DOHH2 (cell line): ENCODE measurements at regions not wholly inside any gene's neighbourhood (a gene's known extent, or its start where the extent isn't known, plus 50 kb on each side); places are given as distances from the start of the nearest gene placed in this dataset.

Experiments
- EZH2phosphoT487 ChIP-seq: fragments of 200-600 bp; sonication (generic); IDR thresholded peaks from 2 replicates; pipeline ENCODE4 v1.6.1; 2017; ENCODE audit warnings: borderline replicate concordance, mild to moderate bottlenecking, antibody characterized with exemption, low read length, moderate library complexity, mixed read lengths
- TF ChIP-seq, protein P1 (sequence below): fragments of 200-600 bp; sonication (generic); IDR thresholded peaks from one replicate; pipeline ENCODE4 v1.5.1; 2014; ENCODE audit warnings: antibody characterized with exemption, mild to moderate bottlenecking, low read depth, low read length; ENCODE audit not compliant: poor library complexity, severe bottlenecking

DNA sequence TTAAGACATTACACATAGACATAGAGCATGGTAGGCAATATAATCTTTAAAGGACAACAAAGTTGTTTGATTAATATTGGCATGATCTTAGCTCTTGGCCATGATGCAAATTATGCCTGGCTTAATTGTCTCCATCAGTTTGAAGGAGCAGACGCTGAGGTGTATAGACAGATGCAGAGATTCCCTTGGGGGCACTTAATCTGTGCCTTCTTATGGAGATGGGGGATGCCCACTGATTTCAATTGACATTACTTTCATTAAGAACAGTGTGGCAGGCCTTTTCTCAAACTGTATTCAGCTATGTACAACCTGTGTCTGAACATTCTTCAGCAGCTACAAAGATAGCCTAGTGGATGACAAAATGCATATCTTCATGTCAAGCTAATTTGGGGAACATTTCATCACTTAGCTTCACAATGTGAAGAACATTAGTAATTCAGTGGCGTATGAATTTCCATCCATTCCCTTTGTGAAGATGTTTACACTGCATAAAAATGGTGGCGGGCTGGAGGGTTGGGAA, 85.3 kb upstream of the MYCBP2 start:
- TF ChIP-seq, protein P1, sequence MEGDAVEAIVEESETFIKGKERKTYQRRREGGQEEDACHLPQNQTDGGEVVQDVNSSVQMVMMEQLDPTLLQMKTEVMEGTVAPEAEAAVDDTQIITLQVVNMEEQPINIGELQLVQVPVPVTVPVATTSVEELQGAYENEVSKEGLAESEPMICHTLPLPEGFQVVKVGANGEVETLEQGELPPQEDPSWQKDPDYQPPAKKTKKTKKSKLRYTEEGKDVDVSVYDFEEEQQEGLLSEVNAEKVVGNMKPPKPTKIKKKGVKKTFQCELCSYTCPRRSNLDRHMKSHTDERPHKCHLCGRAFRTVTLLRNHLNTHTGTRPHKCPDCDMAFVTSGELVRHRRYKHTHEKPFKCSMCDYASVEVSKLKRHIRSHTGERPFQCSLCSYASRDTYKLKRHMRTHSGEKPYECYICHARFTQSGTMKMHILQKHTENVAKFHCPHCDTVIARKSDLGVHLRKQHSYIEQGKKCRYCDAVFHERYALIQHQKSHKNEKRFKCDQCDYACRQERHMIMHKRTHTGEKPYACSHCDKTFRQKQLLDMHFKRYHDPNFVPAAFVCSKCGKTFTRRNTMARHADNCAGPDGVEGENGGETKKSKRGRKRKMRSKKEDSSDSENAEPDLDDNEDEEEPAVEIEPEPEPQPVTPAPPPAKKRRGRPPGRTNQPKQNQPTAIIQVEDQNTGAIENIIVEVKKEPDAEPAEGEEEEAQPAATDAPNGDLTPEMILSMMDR: no peak
- TF ChIP-seq EZH2phosphoT487: no peak
